DOHH2 (cell line): ENCODE measurements at regions not wholly inside any gene's neighbourhood (a gene's known extent, or its start where the extent isn't known, plus 50 kb on each side); places are given as distances from the start of the nearest gene placed in this dataset.

Experiments
- EZH2phosphoT487 ChIP-seq: fragments of 200-600 bp; sonication (generic); IDR thresholded peaks from 2 replicates; pipeline ENCODE4 v1.6.1; 2017; ENCODE audit warnings: borderline replicate concordance, mild to moderate bottlenecking, antibody characterized with exemption, low read length, moderate library complexity, mixed read lengths
- TF ChIP-seq, protein P1 (sequence below): fragments of 200-600 bp; sonication (generic); IDR thresholded peaks from one replicate; pipeline ENCODE4 v1.5.1; 2014; ENCODE audit warnings: antibody characterized with exemption, mild to moderate bottlenecking, low read depth, low read length; ENCODE audit not compliant: poor library complexity, severe bottlenecking

DNA sequence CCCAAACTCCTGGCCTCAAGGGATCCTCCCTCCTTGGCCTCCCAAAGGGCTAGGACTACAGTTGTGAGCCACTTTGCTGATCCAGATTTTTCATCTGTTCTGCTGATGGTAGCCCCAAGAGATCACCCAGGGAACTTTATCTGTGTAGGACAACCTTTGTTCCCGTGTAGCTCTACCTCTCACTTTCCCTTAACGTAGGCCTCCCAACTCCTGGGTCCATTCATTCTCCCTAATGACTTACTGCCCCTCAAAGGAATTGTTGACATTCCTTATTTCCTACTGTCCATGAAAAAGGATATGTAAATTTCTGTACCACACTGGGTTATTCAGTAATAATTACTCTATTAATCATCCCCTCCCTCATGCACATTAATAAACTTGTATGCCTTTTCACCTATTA lies 51.0 kb upstream of the PHF24 start:
- TF ChIP-seq EZH2phosphoT487, result no peak
- TF ChIP-seq, protein P1, sequence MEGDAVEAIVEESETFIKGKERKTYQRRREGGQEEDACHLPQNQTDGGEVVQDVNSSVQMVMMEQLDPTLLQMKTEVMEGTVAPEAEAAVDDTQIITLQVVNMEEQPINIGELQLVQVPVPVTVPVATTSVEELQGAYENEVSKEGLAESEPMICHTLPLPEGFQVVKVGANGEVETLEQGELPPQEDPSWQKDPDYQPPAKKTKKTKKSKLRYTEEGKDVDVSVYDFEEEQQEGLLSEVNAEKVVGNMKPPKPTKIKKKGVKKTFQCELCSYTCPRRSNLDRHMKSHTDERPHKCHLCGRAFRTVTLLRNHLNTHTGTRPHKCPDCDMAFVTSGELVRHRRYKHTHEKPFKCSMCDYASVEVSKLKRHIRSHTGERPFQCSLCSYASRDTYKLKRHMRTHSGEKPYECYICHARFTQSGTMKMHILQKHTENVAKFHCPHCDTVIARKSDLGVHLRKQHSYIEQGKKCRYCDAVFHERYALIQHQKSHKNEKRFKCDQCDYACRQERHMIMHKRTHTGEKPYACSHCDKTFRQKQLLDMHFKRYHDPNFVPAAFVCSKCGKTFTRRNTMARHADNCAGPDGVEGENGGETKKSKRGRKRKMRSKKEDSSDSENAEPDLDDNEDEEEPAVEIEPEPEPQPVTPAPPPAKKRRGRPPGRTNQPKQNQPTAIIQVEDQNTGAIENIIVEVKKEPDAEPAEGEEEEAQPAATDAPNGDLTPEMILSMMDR, result no peak
